ENCODE measurements at regions not wholly inside any gene's neighbourhood (a gene's known extent, or its start where the extent isn't known, plus 50 kb on each side); places are given as distances from the start of the nearest gene placed in this dataset.
"Not testable (repeated sequence)": the region's sequence is repeated elsewhere in the genome, so short reads cannot be mapped to it uniquely, and the experiment has no call there.

DNA sequence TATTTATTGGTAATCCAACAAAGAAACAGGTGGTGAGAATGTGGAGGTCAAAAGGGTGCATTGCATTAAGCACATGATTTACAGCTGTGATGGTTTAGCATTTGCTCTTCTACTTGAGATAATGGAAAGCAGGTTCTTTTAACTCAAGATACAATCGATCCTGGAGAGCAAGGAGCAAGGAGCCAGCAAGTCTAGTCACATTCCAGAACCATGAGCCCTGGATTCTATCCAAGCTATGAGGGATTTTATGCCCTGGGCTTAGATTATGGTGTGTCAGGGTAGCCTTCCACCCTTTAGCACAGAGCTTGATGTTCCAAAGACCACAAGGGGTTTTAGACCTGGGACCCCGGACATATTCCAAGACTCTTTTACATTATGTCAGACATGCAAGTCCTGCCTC is 1213.9 kb upstream of the ATXN8OS start:
- H3K27ac ChIP-seq, H3K4me3 ChIP-seq: not testable (repeated sequence)

DNA sequence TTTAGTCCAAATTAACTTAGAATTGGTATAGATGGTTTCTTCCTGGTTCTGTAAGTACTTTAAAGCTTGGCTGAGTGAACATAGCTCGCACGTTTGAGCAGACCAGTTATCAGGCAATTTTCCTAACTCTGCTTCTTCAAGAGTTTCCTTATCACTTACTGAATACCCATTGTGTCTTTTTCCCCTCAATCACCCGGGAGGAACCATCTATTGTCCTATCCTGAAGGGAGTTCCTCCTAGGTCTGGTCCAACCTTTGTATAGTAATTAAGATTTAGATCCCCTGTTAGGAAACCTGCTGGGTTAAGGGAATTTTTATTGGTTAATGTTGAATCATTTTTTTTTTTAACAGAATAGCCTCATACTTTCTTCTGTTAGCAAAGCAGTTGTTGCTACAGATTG is 1215.0 kb upstream of the ATXN8OS start:
- not testable (repeated sequence) for H3K27ac ChIP-seq

GRCh38 chr13:68890101-68890500 is 1217.5 kb upstream of the ATXN8OS start:
- not testable (repeated sequence) for H3K27ac ChIP-seq, H3K4me3 ChIP-seq

More for the DNA sequence above, 1215.0 kb upstream of the ATXN8OS start:
- not testable (repeated sequence) for H3K4me3 ChIP-seq

DNA sequence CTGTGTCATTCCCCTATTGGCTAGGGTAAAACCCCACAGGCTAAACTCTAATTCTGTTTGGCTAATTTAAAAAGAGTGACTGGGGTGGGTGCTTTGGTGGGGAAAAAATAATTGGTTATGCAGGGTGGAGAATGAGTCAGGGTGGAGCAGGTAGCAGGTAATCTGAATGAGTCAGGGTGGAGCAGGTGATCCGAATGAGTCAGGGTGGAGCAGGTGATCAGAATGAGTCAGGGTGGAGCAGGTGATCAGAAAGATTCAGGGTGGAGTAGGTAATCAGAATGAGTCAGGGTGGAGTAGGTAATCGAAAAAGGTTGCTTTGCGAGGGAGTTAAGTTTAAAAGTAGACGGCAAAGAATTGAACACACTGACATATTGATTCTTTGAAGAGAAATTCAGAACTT is 1218.8 kb upstream of the ATXN8OS start:
- H3K4me3 ChIP-seq: no peak overlapping the region
- no peak overlapping the region for H3K27ac ChIP-seq

- H3K4me3 ChIP-seq: no peak overlapping the region
- no peak overlapping the region for H3K27ac ChIP-seq
Measured at GRCh38 chr13:68872338-68872737, 1235.3 kb upstream of the ATXN8OS start.

DNA sequence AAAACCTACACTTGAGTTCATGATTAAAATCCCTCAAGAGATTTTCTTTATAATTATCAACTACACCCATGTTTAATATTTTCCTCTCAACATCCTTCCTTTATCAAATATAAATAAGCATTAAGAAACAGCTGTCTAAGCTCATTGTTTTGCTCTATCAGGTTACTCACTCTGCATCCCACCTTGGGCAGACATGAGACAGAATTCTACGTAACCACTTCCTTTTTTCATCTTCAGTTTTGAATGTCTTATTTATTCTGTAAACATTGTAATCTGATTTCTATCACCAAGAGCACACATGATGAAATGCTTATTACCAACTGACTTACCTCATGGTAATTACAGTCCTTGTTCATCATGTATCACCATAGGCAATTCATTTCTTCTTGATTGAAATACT is 1256.6 kb upstream of the ATXN8OS start:
- Histone ChIP-seq H3K4me3 (no peak overlapping the region), H3K27ac (no peak overlapping the region)

DNA sequence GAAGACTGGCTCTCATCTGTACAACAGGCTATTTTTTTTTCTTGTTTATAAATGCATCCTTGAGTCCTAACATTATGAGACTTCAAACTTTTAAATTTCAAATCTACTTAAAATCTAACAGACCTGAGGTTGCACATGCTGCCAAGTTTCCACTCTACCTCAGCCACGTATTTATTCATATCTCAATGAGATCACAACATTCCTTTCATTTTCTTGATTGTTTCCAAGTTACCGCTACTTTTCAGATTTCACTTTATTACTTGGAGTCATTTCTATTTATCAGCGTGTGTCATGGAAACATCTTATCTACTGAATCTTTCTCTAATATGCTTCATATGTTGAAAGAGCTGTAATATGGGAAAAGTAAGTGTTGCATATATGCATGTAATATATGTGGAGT is 1257.5 kb upstream of the ATXN8OS start:
- Histone ChIP-seq H3K27ac (no peak overlapping the region), H3K4me3 (no peak overlapping the region)

- no peak overlapping the region for H3K27ac ChIP-seq
Measured at GRCh38 chr13:68846663-68847062, 1261.0 kb upstream of the ATXN8OS start.

DNA sequence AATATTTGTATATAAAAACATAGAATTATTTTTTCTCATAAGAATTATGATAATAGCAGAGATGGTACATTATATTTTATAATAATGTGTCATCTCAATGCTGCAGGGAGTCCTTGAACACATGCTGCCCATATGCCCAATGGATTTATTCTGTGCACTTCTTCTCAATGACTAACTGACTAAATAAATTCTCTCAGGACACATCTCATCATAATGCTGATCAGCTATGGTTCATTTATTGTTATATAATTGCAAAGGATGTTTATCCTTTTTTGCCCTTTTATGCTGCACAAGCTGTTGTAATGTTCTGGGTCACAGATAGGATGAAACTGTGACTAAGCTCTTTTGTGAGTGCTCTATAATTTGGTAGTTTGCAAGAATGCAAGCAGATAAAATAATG is 1273.3 kb upstream of the ATXN8OS start:
- Histone ChIP-seq H3K27ac (no peak overlapping the region), H3K4me3 (no peak overlapping the region)

More at GRCh38 chr13:68846663-68847062, 1261.0 kb upstream of the ATXN8OS start:
- no peak overlapping the region for H3K4me3 ChIP-seq

DNA sequence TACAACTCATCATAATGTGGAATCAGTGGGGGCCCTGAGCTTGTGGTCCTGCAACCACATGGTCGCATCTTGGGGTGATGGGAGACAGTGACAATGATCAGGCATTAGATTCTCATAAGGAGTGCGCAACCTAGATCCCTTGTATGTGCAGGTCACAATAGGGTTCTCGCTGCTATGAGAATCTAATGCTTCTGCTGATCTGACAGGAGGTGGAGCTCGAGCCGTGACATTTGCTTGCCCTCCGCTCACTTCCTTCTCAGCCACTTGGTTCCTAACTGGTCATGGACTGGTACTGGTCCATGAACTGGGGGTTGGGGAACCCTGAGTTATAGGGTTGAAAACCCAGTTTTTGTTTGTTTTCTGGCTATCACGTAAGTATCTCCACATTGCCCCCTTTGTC is 1290.9 kb upstream of the ATXN8OS start:
- Histone ChIP-seq H3K4me3 (no peak overlapping the region), H3K27ac (no peak overlapping the region)

DNA sequence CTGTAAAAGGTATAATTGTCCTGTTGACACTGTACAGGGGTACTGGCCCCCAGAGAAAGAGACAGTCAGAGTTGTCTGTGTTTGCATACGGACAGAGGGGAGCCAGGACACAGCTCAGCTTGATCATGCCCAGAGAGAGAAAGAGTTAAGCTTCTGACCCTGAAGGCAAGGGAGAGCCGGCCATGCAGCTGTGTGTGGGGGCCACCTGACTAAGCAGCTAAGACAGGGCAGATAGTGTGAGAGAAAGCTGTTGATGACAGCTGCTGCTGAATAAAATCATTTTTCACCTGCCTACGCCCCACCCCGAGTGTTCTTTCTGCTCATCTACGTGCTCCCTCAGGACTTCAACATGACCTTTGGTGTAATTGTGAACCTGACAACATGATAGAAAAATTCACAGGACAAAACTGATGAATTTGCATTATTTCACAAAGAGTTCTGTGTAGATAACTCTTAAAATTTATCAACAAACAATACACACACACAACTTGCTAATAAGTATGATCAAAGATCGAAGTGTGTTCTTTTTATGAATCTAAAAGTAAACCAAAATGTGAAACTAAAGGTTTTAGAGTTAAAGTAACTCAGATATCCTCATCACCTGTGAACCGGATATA is 1294.3 kb upstream of the ATXN8OS start:
- Histone ChIP-seq H3K27ac (no peak overlapping the region), H3K4me3 (no peak overlapping the region)

- no peak overlapping the region for H3K4me3 ChIP-seq
Measured at GRCh38 chr13:68810660-68811059, 1297.0 kb upstream of the ATXN8OS start.

GRCh38 chr13:68808456-68808855 is 1299.2 kb upstream of the ATXN8OS start:
- Histone ChIP-seq H3K4me3 (no peak overlapping the region), H3K27ac (no peak overlapping the region)

More at GRCh38 chr13:68810660-68811059, 1297.0 kb upstream of the ATXN8OS start:
- H3K27ac ChIP-seq: no peak overlapping the region

GRCh38 chr13:68806125-68806524 is 1301.5 kb upstream of the ATXN8OS start:
- no peak overlapping the region for H3K4me3 ChIP-seq

GRCh38 chr13:68784275-68784674 is 1323.4 kb upstream of the ATXN8OS start:
- Histone ChIP-seq H3K27ac (no peak overlapping the region), H3K4me3 (no peak overlapping the region)

More at GRCh38 chr13:68806125-68806524, 1301.5 kb upstream of the ATXN8OS start:
- no peak overlapping the region for H3K27ac ChIP-seq

DNA sequence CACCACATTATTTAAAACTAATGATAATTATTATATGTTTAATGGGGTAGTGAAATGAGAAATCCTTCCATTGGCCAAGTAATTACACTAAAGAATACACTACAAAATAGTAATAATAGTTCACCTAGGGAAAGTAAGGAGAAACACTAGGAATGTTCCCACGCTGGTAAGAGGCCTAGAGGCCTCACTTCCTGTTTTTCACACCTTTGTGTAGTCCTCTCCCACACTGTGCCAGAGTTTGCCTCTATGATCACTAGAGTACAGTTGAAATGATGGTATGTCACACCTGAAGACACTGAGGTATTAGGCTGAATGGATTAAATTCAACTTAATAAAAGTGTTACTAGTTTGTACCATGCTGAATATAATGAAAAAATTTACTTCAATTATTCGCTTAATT is 1348.0 kb upstream of the ATXN8OS start:
- Histone ChIP-seq H3K27ac (no peak overlapping the region), H3K4me3 (no peak overlapping the region)

- Histone ChIP-seq H3K27ac (no peak overlapping the region), H3K4me3 (no peak overlapping the region)
Measured at GRCh38 chr13:68749796-68750195, 1357.8 kb upstream of the ATXN8OS start.

DNA sequence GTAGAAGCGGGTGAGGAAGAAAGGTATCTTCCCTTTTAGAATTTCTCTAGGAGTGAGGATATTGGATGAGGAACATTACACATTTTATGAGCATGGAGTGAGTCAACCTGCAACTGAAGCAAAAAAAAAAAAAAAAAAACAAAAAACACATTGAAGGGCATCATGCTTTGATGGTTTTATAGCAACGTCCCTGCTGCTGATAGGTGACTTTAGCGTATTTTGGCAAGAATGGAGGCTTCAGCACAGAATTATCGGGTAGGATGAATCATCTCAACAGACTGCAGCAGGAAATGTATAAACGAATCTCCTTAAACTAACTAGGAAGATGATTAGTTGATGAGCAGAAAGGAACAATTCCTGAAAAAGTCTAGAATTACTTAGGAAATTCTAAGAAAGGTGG is 1359.6 kb upstream of the ATXN8OS start:
- no peak overlapping the region for H3K4me3 ChIP-seq

DNA sequence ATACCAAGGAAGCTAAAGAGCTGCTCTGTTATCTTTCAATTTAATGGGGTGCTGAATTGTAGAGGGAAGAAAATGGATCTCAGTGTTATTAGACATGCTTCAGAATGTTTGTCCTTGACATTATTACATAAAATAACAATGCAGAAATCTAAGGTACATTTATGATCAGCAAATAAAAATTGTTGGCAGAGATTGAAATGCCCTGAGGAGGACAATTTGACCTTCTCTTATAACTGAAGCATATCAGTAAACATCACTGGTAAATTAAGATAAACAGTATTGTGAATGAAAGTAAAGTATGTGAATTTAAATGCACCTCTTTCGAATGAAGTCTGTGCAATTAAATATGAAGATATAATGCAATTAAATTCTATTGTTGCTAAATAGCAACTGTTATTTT is 1362.1 kb upstream of the ATXN8OS start:
- Histone ChIP-seq H3K4me3 (no peak overlapping the region), H3K27ac (no peak overlapping the region)

More for the DNA sequence above, 1359.6 kb upstream of the ATXN8OS start:
- H3K27ac ChIP-seq: no peak overlapping the region

DNA sequence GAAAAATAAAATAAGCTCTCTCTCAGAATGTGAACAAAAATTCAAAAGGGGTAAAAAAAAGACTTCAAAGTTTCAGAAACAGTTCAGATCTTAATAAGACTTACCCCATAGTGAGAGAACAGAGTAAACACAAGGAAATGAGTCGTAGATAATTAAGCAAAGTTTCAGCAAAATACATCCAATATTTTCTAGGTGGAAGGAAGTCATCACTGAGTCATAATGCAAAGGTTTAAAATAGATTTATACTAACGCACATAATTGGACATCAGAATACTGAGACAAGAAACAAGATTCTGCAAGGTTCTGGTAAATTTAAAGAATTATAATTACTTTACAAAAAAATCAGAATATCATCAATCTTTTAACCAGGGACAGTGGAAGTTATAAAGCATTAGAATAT is 1370.7 kb upstream of the ATXN8OS start:
- H3K27ac ChIP-seq: no peak overlapping the region
- no peak overlapping the region for H3K4me3 ChIP-seq

- H3K27ac ChIP-seq: no peak overlapping the region
Measured at GRCh38 chr13:68727798-68728197, 1379.8 kb upstream of the ATXN8OS start.

GRCh38 chr13:68727165-68727564 is 1380.5 kb upstream of the ATXN8OS start:
- no peak overlapping the region for H3K4me3 ChIP-seq
- no peak overlapping the region for H3K27ac ChIP-seq

More at GRCh38 chr13:68727798-68728197, 1379.8 kb upstream of the ATXN8OS start:
- no peak overlapping the region for H3K4me3 ChIP-seq

Data from skin epidermis (tissue), 12 donors.